ENCODE measurements at regions not wholly inside any gene's neighbourhood (a gene's known extent, or its start where the extent isn't known, plus 50 kb on each side); places are given as distances from the start of the nearest gene placed in this dataset.

DNA sequence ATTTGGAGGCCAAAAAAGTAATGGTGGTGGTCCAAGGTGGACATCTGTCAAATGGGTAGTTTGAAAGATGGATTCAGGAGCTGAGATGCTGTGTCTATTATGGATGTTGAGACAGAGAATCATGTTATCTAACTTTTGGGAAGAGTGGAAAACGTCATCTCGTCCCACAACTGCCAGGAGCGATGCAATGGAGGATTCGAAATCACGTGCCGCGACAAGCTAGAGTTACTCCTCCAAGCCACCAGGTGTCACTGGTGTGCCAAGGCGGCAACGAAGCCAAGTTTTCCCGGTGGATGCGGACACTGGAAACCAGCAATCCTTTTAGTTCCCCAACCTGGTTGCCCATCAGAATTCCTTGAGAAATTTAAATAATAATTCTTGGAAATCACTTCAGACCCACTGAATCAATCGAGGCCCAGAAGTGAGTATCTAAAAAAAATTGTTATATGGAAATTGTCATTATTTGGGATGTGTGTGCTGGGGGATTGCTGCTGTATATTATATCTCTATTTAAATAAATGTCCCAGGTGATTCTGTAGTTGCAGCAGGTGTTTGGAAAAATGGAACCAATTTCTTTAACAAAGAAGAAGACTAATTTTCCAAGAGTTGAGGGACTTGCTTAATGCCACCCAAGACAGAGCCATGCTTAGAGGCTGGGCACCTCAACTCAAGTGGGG lies 206.1 kb downstream of the HAPSTR1 start:
- TF ChIP-seq, protein P1, sequence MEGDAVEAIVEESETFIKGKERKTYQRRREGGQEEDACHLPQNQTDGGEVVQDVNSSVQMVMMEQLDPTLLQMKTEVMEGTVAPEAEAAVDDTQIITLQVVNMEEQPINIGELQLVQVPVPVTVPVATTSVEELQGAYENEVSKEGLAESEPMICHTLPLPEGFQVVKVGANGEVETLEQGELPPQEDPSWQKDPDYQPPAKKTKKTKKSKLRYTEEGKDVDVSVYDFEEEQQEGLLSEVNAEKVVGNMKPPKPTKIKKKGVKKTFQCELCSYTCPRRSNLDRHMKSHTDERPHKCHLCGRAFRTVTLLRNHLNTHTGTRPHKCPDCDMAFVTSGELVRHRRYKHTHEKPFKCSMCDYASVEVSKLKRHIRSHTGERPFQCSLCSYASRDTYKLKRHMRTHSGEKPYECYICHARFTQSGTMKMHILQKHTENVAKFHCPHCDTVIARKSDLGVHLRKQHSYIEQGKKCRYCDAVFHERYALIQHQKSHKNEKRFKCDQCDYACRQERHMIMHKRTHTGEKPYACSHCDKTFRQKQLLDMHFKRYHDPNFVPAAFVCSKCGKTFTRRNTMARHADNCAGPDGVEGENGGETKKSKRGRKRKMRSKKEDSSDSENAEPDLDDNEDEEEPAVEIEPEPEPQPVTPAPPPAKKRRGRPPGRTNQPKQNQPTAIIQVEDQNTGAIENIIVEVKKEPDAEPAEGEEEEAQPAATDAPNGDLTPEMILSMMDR (IDR thresholded peaks at IDR 0.05; ENCODE audit: low read length): peak; percentile 71
- TF ChIP-seq EZH2 (IDR thresholded peaks at IDR 0.05; ENCODE audit: borderline replicate concordance, low read length): no peak

All from OCI-LY1 (cell line).